ENCODE measurements at regions not wholly inside any gene's neighbourhood (a gene's known extent, or its start where the extent isn't known, plus 50 kb on each side); places are given as distances from the start of the nearest gene placed in this dataset.

- TF ChIP-seq EGR1 (IDR thresholded peaks at IDR 0.05), result no peak
- TF ChIP-seq TCF12 (IDR thresholded peaks at IDR 0.05; ENCODE audit: low read depth), result no peak
- TF ChIP-seq YY1 (IDR thresholded peaks at IDR 0.05; ENCODE audit: low read depth), result no peak
- TF ChIP-seq MAX (IDR thresholded peaks at IDR 0.05), result no peak
Observed at GRCh38 chr1:229953736-229954326, 113.2 kb upstream of the GALNT2 start.
